ENCODE measurements at regions not wholly inside any gene's neighbourhood (a gene's known extent, or its start where the extent isn't known, plus 50 kb on each side); places are given as distances from the start of the nearest gene placed in this dataset.
"Not testable (repeated sequence)": the region's sequence is repeated elsewhere in the genome, so short reads cannot be mapped to it uniquely, and the experiment has no call there.

- no peak for DNase-seq (ENCODE audit: low spot score)
- peaks cover 3% of the 10 kb centered on the region for H3K27me3 Mint-ChIP-seq (ENCODE audit: unreplicated experiment)
- no peaks in the 10 kb centered on the region for H3K4me1 Mint-ChIP-seq (ENCODE audit: unreplicated experiment)
- H3K36me3 Mint-ChIP-seq (ENCODE audit: low read depth, unreplicated experiment) = peaks cover 5% of the 10 kb centered on the region
- no peak overlapping the region for H3K4me3 Mint-ChIP-seq (ENCODE audit: unreplicated experiment)
- H3K27ac Mint-ChIP-seq (ENCODE audit: unreplicated experiment) = no peak overlapping the region
- H3K9me3 Mint-ChIP-seq (ENCODE audit: unreplicated experiment) = peaks cover 4% of the 10 kb centered on the region
- TF ChIP-seq, protein P1, sequence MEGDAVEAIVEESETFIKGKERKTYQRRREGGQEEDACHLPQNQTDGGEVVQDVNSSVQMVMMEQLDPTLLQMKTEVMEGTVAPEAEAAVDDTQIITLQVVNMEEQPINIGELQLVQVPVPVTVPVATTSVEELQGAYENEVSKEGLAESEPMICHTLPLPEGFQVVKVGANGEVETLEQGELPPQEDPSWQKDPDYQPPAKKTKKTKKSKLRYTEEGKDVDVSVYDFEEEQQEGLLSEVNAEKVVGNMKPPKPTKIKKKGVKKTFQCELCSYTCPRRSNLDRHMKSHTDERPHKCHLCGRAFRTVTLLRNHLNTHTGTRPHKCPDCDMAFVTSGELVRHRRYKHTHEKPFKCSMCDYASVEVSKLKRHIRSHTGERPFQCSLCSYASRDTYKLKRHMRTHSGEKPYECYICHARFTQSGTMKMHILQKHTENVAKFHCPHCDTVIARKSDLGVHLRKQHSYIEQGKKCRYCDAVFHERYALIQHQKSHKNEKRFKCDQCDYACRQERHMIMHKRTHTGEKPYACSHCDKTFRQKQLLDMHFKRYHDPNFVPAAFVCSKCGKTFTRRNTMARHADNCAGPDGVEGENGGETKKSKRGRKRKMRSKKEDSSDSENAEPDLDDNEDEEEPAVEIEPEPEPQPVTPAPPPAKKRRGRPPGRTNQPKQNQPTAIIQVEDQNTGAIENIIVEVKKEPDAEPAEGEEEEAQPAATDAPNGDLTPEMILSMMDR (IDR thresholded peaks at IDR 0.05; ENCODE audit: unreplicated experiment) = no peak
Measured at GRCh38 chr12:118541934-118542333, 165.6 kb downstream of the SUDS3 start.

GRCh38 chr12:118543651-118544050 is 167.3 kb downstream of the SUDS3 start:
- no peak overlapping the region for H3K4me3 Mint-ChIP-seq (ENCODE audit: unreplicated experiment)
- peaks cover 4% of the 10 kb centered on the region for H3K9me3 Mint-ChIP-seq (ENCODE audit: unreplicated experiment)

GRCh38 chr12:118544569-118544968 is 168.2 kb downstream of the SUDS3 start:
- Mint-ChIP-seq H3K4me1 (ENCODE audit: unreplicated experiment) (no peaks in the 10 kb centered on the region), H3K4me3 (ENCODE audit: unreplicated experiment) (no peak overlapping the region), H3K9me3 (ENCODE audit: unreplicated experiment) (peaks cover 7% of the 10 kb centered on the region), H3K27ac (ENCODE audit: unreplicated experiment) (no peak overlapping the region), H3K27me3 (ENCODE audit: unreplicated experiment) (peaks cover 3% of the 10 kb centered on the region), H3K36me3 (ENCODE audit: low read depth, unreplicated experiment) (peaks cover 5% of the 10 kb centered on the region)
- TF ChIP-seq, protein P1 (IDR thresholded peaks at IDR 0.05; ENCODE audit: unreplicated experiment) = no peak
- DNase-seq (ENCODE audit: low spot score) = no peak

More at GRCh38 chr12:118543651-118544050, 167.3 kb downstream of the SUDS3 start:
- Mint-ChIP-seq H3K36me3 (ENCODE audit: low read depth, unreplicated experiment) (peaks cover 5% of the 10 kb centered on the region), H3K27ac (ENCODE audit: unreplicated experiment) (no peak overlapping the region), H3K27me3 (ENCODE audit: unreplicated experiment) (peaks cover 3% of the 10 kb centered on the region), H3K4me1 (ENCODE audit: unreplicated experiment) (no peaks in the 10 kb centered on the region)
- no peak for DNase-seq (ENCODE audit: low spot score)
- TF ChIP-seq, protein P1 (IDR thresholded peaks at IDR 0.05; ENCODE audit: unreplicated experiment) = no peak

DNA sequence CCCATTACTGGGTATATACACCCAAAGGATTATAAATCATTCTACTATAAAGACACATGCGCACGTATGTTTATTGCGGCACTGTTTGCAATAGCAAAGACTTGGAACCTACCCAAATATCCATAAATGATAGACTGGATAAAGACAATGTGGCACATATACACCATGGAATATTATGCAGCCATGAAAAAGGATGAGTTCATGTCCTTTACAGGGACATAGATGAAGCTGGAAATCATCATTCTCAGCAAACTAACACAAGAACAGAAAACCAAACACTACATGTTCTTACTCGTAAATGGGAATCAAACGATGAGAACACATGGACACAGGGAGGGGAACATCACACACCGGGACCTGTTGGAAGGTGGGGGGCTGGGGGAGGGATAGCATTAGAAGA is 171.3 kb downstream of the SUDS3 start:
- H3K27ac Mint-ChIP-seq (ENCODE audit: unreplicated experiment); H3K4me1 Mint-ChIP-seq (ENCODE audit: unreplicated experiment); H3K36me3 Mint-ChIP-seq (ENCODE audit: low read depth, unreplicated experiment); H3K9me3 Mint-ChIP-seq (ENCODE audit: unreplicated experiment); H3K4me3 Mint-ChIP-seq (ENCODE audit: unreplicated experiment); H3K27me3 Mint-ChIP-seq (ENCODE audit: unreplicated experiment); DNase-seq (ENCODE audit: low spot score): not testable (repeated sequence)

GRCh38 chr12:118548887-118549509 is 172.6 kb downstream of the SUDS3 start:
- no peak for DNase-seq (ENCODE audit: low spot score)
- H3K9me3 Mint-ChIP-seq (ENCODE audit: unreplicated experiment) = peaks cover 3% of the 10 kb centered on the region
- no peaks in the 10 kb centered on the region for H3K36me3 Mint-ChIP-seq (ENCODE audit: low read depth, unreplicated experiment)
- no peaks in the 10 kb centered on the region for H3K27me3 Mint-ChIP-seq (ENCODE audit: unreplicated experiment)
- H3K4me3 Mint-ChIP-seq (ENCODE audit: unreplicated experiment) = no peak overlapping the region
- no peak overlapping the region for H3K27ac Mint-ChIP-seq (ENCODE audit: unreplicated experiment)
- no peaks in the 10 kb centered on the region for H3K4me1 Mint-ChIP-seq (ENCODE audit: unreplicated experiment)
- TF ChIP-seq, protein P1 (IDR thresholded peaks at IDR 0.05; ENCODE audit: unreplicated experiment) = no peak

All from endothelial cell (in vitro differentiated cells).